WTC11 (cell line): ENCODE measurements at regions not wholly inside any gene's neighbourhood (a gene's known extent, or its start where the extent isn't known, plus 50 kb on each side); places are given as distances from the start of the nearest gene placed in this dataset.

Source experiments
- AFF4 ChIP-seq: sonication (generic); formaldehyde crosslinking; IDR thresholded peaks from 2 replicates; pipeline ENCODE4 v1.8.1; 2023; ENCODE audit warnings: mild to moderate bottlenecking, missing genetic modification reagents, borderline replicate concordance
- ARID4B ChIP-seq: sonication (generic); formaldehyde crosslinking; IDR thresholded peaks from 2 replicates; pipeline ENCODE4 v1.8.0; 2023; ENCODE audit warnings: missing genetic modification reagents, mild to moderate bottlenecking, borderline replicate concordance
- ATF2 ChIP-seq: sonication (generic); formaldehyde crosslinking; IDR thresholded peaks from 2 replicates; pipeline ENCODE4 v1.8.1; 2022; ENCODE audit warnings: low read depth, missing genetic modification reagents, borderline replicate concordance
- ATF3 ChIP-seq: sonication (generic); formaldehyde crosslinking; conservative IDR thresholded peaks from 2 replicates; pipeline ENCODE4 v1.8.1; 2022; ENCODE audit warnings: mild to moderate bottlenecking, missing genetic modification reagents
- CTCF ChIP-seq: fragments of 200-600 bp; IDR thresholded peaks from 2 replicates; pipeline ENCODE4 v1.8.0; 2022; ENCODE audit warnings: antibody characterized with exemption
- ELF4 ChIP-seq: sonication (generic); formaldehyde crosslinking; IDR thresholded peaks from 2 replicates; pipeline ENCODE4 v1.8.1; 2022; ENCODE audit warnings: low read depth, mild to moderate bottlenecking, moderate library complexity, missing genetic modification reagents
- ETV6 ChIP-seq: sonication (generic); formaldehyde crosslinking; IDR thresholded peaks from 2 replicates; pipeline ENCODE4 v1.8.1; 2022; ENCODE audit warnings: mild to moderate bottlenecking, missing genetic modification reagents
- MXD4 ChIP-seq: fragments of 250-450 bp; sonication (Bioruptor Pico); IDR thresholded peaks from 2 replicates; pipeline ENCODE4 v1.8.0; 2021; ENCODE audit warnings: mild to moderate bottlenecking, moderate library complexity, borderline replicate concordance
- NR2C2 ChIP-seq: sonication (generic); formaldehyde crosslinking; IDR thresholded peaks from 2 replicates; pipeline ENCODE4 v1.8.0; 2022; ENCODE audit warnings: mild to moderate bottlenecking, missing genetic modification reagents
- ZNF219 ChIP-seq: sonication (generic); formaldehyde crosslinking; IDR thresholded peaks from 2 replicates; pipeline ENCODE4 v1.8.0; 2023; ENCODE audit warnings: missing genetic modification reagents, mild to moderate bottlenecking, borderline replicate concordance
- ZNF232 ChIP-seq: sonication (generic); formaldehyde crosslinking; IDR thresholded peaks from 2 replicates; pipeline ENCODE4 v1.8.0; 2022; ENCODE audit warnings: mild to moderate bottlenecking, missing genetic modification reagents

- TF ChIP-seq NR2C2 (CRISPR knock-in tag) = no peak
- TF ChIP-seq CTCF = no peak
- no peak for TF ChIP-seq ZNF232 (CRISPR knock-in tag)
- TF ChIP-seq ELF4 (CRISPR knock-in tag) = no peak
- no peak for TF ChIP-seq ATF2 (CRISPR knock-in tag)
- no peak for TF ChIP-seq ARID4B (CRISPR knock-in tag)
- TF ChIP-seq MXD4 = no peak
- TF ChIP-seq ETV6 (CRISPR knock-in tag) = no peak
- no peak for TF ChIP-seq AFF4
- no peak for TF ChIP-seq ATF3
- TF ChIP-seq ZNF219 = no peak
Measured at GRCh38 chr10:65723525-65723924, 1202.3 kb upstream of the LRRTM3 start.
